OCI-LY3 (cell line): ENCODE measurements at regions not wholly inside any gene's neighbourhood (a gene's known extent, or its start where the extent isn't known, plus 50 kb on each side); places are given as distances from the start of the nearest gene placed in this dataset.

ENCODE experiments used
- H2AFZ ChIP-seq: fragments of 200-600, 300-600 bp; shearing (Covaris generic); 2 replicates; pipeline ENCODE4 v1.6.0; 2014; ENCODE audit warnings: antibody characterized with exemption, low read depth, low read length
- H3K27ac ChIP-seq: fragments of 200-600, 300-600 bp; sonication (generic); 2 replicates; pipeline ENCODE4 v1.5.1; 2014; ENCODE audit warnings: mild to moderate bottlenecking, low read length, moderate library complexity, mixed read lengths
- H3K27me3 ChIP-seq: fragments of 200-600, 300-600 bp; sonication (generic); 2 replicates; pipeline ENCODE4 v1.6.1; 2014; ENCODE audit warnings: low read depth, low read length, mixed read lengths
- H3K36me3 ChIP-seq: fragments of 200-600, 300-600 bp; sonication (generic); replicated peaks from 2 replicates; pipeline ENCODE3; 2014; ENCODE audit warnings: low read depth, low read length, mixed read lengths
- H3K4me1 ChIP-seq: fragments of 300-600, 200-600 bp; sonication (generic); 2 replicates; pipeline ENCODE4 v1.6.1; 2014; ENCODE audit warnings: low read length, mixed read lengths
- H3K4me2 ChIP-seq: fragments of 200-600, 300-600 bp; sonication (generic); 2 replicates; pipeline ENCODE4 v1.6.1; 2014; ENCODE audit warnings: low read length, mixed read lengths
- H3K4me3 ChIP-seq: fragments of 300-600, 200-600 bp; sonication (generic); 2 replicates; pipeline ENCODE4 v1.5.1; 2014; ENCODE audit warnings: antibody characterized with exemption, mild to moderate bottlenecking, low read length, moderate library complexity
- H3K79me2 ChIP-seq: fragments of 300-600, 200-600 bp; shearing (Covaris generic); 2 replicates; pipeline ENCODE4 v1.6.1; 2014; ENCODE audit warnings: mild to moderate bottlenecking, low read length, mixed read lengths
- H3K9ac ChIP-seq: fragments of 300-600, 200-600 bp; shearing (Covaris generic); 2 replicates; pipeline ENCODE4 v1.6.0; 2014; ENCODE audit warnings: mild to moderate bottlenecking, low read length, moderate library complexity
- H3K9me3 ChIP-seq: fragments of 200-600, 300-600 bp; shearing (Covaris generic); 2 replicates; pipeline ENCODE4 v1.6.1; 2014; ENCODE audit warnings: low read length, mixed read lengths; ENCODE audit not compliant: insufficient read depth
- H4K20me1 ChIP-seq: fragments of 200-600, 300-600 bp; sonication (generic); 2 replicates; pipeline ENCODE4 v1.6.1; 2016; ENCODE audit warnings: low read length, mixed read lengths; ENCODE audit not compliant: insufficient read depth
- EZH2phosphoT487 ChIP-seq: fragments of 200-600 bp; shearing (Covaris generic); IDR thresholded peaks from 2 replicates; pipeline ENCODE4 v1.6.1; 2018; ENCODE audit warnings: antibody characterized with exemption, mixed run types, low read depth
- TF ChIP-seq, protein P1 (sequence below): fragments of 200-600, 300-600 bp; sonication (generic); IDR thresholded peaks from 2 replicates; pipeline ENCODE4 v1.5.1; 2014; ENCODE audit warnings: antibody characterized with exemption, low read length, low read depth

DNA sequence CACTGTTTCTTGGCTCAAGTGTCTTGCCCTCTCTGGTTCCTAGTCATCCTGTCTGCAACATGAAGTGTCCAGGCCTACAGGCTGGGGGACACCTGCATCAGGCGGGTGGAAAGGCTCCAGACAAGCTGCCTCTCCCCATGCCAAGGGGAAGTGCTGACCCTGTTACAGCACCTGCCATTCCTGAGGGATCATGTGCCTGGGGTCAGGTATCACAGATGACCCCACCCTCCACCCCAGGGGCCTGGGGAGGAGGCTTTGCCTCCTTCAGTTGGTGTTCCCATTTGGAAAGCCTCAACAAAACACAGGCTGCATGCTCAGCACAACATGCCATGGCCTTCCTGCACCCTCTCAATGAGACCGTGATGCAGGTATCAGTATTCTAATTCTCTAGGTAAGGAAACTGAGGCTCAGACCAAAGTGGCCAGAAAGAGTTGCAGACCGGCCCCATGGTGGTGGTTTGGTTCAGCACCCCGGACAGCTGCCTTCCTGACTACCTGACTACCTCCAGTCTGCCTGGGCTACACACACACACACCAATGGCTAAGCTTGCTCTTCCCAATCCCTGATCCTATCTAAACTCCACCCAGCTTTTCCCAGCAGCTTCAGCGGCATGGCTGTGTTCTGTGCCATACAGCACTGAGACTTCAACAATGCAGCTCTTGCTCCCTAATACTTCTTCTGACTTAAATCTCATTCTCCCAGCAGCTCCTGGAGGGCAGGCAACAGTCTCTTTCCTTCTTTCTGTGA is 69.7 kb upstream of the LINGO1 start:
- H3K36me3 ChIP-seq, result no peaks in the 10 kb centered on the region
- no peak overlapping the region for H3K4me2 ChIP-seq
- no peaks in the 10 kb centered on the region for H3K79me2 ChIP-seq
- H3K27ac ChIP-seq, result no peak overlapping the region
- H3K27me3 ChIP-seq, result peaks cover 9% of the 10 kb centered on the region; the same call in 1 of the 2 replicates
- no peak overlapping the region for H3K9ac ChIP-seq
- H3K9me3 ChIP-seq, result no peaks in the 10 kb centered on the region
- H3K4me3 ChIP-seq, result no peak overlapping the region
- H3K4me1 ChIP-seq, result peaks cover 4% of the 10 kb centered on the region; the same call in 1 of the 2 replicates
- no peak overlapping the region for H2AFZ ChIP-seq
- no peak for TF ChIP-seq EZH2phosphoT487
- TF ChIP-seq, protein P1, sequence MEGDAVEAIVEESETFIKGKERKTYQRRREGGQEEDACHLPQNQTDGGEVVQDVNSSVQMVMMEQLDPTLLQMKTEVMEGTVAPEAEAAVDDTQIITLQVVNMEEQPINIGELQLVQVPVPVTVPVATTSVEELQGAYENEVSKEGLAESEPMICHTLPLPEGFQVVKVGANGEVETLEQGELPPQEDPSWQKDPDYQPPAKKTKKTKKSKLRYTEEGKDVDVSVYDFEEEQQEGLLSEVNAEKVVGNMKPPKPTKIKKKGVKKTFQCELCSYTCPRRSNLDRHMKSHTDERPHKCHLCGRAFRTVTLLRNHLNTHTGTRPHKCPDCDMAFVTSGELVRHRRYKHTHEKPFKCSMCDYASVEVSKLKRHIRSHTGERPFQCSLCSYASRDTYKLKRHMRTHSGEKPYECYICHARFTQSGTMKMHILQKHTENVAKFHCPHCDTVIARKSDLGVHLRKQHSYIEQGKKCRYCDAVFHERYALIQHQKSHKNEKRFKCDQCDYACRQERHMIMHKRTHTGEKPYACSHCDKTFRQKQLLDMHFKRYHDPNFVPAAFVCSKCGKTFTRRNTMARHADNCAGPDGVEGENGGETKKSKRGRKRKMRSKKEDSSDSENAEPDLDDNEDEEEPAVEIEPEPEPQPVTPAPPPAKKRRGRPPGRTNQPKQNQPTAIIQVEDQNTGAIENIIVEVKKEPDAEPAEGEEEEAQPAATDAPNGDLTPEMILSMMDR, result no peak
- peaks cover 13% of the 10 kb centered on the region for H4K20me1 ChIP-seq

DNA sequence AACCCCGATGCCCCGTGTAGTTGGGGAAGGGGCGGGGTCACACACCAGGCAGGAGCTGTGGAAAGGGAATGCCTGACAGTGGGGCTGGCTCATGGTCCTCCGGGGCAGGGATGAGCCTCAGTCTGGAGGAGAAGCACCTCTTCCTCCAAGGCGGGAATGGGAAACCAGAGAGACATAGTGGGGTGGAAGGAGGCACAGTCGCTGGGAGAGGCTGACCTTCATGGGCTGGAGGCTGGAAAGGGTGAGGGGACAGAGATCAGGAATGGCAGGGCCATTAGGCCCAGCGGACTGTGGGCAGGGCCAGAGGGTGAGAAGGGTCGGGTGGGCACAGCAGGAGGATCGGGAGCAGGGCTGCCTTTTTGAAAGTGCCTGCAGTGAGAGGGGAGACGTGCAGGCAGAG is 65.8 kb upstream of the LINGO1 start:
- H3K27ac ChIP-seq, result no peak overlapping the region
- no peaks in the 10 kb centered on the region for H3K36me3 ChIP-seq
- no peak overlapping the region for H2AFZ ChIP-seq
- no peak overlapping the region for H3K9ac ChIP-seq
- H3K4me1 ChIP-seq, result no peaks in the 10 kb centered on the region
- no peaks in the 10 kb centered on the region for H3K9me3 ChIP-seq
- H3K79me2 ChIP-seq, result no peaks in the 10 kb centered on the region
- H3K4me3 ChIP-seq, result no peak overlapping the region
- 0 out of 2 replicates have a peak, but pooled peaks cover 3% of the 10 kb centered on the region for H3K27me3 ChIP-seq
- H4K20me1 ChIP-seq, result peaks cover 13% of the 10 kb centered on the region
- no peak overlapping the region for H3K4me2 ChIP-seq
- no peak for TF ChIP-seq EZH2phosphoT487
- TF ChIP-seq, protein P1, result no peak

DNA sequence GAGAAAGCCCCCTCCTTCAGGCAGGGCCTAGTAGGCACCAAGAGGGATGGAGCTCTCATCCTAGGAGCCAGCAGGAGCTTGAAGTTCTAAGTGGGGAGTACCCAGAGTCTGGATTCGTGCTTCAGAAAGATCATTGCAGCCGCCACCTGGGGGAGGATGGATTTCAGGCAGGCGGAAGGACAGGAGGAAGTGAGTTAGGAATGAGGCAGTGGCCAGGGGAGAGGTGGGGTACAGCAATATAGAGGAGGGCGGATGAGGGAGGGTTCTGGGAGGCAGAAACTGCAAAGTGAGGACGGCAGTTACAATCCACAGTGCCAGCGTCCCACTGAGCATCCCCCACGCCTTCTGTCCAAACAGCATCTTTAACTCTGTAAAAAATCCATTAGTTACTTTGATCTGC is 65.2 kb upstream of the LINGO1 start:
- Histone ChIP-seq H3K9me3 (no peaks in the 10 kb centered on the region), H3K36me3 (no peaks in the 10 kb centered on the region), H3K27me3 (0 out of 2 replicates have a peak, but pooled peaks cover 3% of the 10 kb centered on the region), H3K4me2 (no peak overlapping the region), H2AFZ (no peak overlapping the region), H3K9ac (no peak overlapping the region), H3K79me2 (no peaks in the 10 kb centered on the region), H3K4me3 (no peak overlapping the region), H4K20me1 (peaks cover 8% of the 10 kb centered on the region), H3K4me1 (no peaks in the 10 kb centered on the region), H3K27ac (no peak overlapping the region)
- TF ChIP-seq, protein P1, result no peak
- no peak for TF ChIP-seq EZH2phosphoT487

DNA sequence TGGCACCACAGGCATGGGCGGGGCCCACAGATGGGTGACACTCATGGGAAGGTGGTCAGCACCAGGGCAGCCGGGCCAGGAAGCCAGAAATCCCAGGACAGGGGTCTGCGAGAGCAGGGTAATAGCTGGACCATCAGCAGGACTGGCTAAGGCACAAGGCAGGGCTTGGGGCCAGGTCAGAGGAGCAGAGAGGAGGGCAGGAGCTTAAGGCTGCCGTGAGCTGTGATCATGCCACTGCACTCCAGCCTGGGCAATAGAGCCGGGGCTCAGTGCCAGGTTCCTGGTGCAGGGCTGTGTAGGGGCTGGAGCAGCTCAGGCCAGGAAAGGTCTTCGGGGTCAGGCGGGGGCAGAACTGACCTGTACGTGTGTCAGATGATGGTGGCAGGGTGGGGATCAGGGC is 64.2 kb upstream of the LINGO1 start:
- no peak overlapping the region for H3K4me2 ChIP-seq
- H3K4me3 ChIP-seq, result no peak overlapping the region
- H3K9me3 ChIP-seq, result no peaks in the 10 kb centered on the region
- H3K4me1 ChIP-seq, result no peaks in the 10 kb centered on the region
- H3K79me2 ChIP-seq, result no peaks in the 10 kb centered on the region
- no peak for TF ChIP-seq EZH2phosphoT487
- TF ChIP-seq, protein P1, result no peak
- H3K9ac ChIP-seq, result no peak overlapping the region
- no peaks in the 10 kb centered on the region for H4K20me1 ChIP-seq
- H2AFZ ChIP-seq, result no peak overlapping the region
- H3K27me3 ChIP-seq, result no peaks in the 10 kb centered on the region; the same call in 1 of the 2 replicates
- no peak overlapping the region for H3K27ac ChIP-seq
- no peaks in the 10 kb centered on the region for H3K36me3 ChIP-seq
